D341Med (cell line): ENCODE measurements at regions not wholly inside any gene's neighbourhood (a gene's known extent, or its start where the extent isn't known, plus 50 kb on each side); places are given as distances from the start of the nearest gene placed in this dataset.
"Not testable (repeated sequence)": the region's sequence is repeated elsewhere in the genome, so short reads cannot be mapped to it uniquely, and the experiment has no call there.

Experiments
- DNase-seq: peaks from one replicate; pipeline ENCODE4 v3.0.0; 2012; ENCODE audit warnings: low spot score

DNA sequence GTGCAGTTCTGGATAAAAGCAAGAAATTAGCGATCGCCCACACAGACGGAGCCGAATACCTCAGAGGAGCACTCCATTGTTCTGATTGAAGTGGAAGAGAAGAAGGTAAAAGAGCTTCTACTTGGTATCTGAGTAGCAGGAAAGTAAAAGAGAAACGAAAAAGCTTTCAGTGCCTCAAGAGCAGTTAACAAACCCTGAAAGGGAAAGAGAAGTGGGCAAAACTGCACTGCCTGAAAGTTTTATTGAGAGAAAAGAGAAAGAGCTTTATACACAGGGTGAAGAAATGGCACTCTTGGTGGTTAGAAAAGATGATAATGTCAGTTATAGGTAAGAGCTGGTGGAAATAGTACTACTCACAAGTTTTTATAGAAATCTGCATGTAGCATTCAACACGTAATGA, 192.8 kb downstream of the CDCA7 start:
- DNase-seq, result no peak

DNA sequence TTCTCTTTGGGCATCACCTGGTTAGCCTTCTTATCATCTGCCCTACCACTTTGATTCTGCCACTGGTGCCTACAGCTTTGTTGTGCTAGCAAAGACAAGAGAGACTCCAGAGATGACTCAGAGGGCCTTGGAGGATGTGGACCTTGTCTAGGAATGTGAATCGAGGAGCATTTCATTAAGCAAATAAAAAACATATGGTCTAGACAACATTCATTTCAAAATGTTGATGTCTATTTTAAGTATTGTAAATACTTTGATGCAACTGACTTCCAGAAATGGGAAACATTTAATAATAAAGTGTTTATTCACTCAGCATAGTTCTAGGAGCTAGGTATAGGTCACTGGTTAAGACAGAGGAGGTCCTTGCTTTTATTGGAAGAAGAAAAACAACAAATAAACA, 195.5 kb downstream of the CDCA7 start:
- DNase-seq, result no peak

DNA sequence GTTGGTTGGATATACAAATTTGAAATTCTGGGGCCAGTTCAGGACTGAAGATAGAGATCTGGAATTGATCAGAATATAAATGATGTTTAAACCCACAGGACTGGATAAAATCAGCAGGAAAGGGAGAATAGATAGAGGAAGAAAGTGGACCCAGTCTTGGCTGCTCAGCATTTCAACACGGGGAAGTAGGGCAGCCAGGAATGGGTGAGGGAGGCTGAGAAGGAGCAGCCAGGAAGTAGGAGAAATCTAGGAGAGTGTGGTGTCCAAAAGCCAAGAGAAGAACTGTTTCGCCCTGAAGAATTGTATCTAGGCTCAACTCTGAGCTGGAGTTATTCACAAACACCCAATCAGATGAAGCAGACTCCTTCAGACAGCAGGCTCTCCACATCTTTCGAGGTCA, 197.9 kb downstream of the CDCA7 start:
- DNase-seq, result no peak

- DNase-seq, result no peak
Observed at GRCh38 chr2:173553593-173553992, 198.9 kb downstream of the CDCA7 start.

DNA sequence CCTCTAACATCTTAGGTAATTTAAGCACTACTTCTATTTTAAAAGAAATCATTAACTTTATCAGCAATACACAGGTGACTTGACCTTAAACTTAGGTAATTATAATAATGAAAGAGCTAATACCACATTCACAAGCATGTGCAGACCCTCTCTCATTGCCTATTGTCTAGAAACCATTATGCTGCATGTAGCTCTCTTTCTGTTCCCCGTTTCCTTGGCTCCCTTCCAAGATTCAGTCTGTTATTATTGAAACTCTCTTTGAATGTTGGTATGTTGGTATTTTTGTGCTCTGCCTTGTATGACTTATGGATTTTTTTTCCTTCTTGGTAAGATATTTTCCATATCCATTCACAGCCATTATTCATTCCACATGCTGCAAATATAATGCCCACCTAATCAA, 201.2 kb downstream of the CDCA7 start:
- DNase-seq, result no peak

DNA sequence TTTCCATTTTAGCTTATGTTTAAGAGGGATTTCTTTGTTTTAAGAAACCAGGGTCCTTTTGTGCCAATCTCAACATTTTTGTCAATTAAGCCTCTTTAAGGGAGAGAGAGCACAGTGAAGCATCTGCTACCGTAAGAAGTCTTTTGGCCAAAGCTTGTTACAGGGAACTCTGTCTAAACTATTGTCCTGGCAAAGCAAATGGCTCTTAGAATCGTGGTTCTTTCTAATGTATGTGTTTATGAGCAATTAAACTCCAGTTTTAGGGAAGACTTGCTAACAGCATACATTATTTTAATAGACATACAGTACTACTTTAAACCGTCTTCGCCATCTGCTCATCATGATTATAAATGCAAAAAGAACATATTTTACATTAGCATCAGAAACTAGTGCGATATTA, 202.1 kb downstream of the CDCA7 start:
- no peak for DNase-seq

DNA sequence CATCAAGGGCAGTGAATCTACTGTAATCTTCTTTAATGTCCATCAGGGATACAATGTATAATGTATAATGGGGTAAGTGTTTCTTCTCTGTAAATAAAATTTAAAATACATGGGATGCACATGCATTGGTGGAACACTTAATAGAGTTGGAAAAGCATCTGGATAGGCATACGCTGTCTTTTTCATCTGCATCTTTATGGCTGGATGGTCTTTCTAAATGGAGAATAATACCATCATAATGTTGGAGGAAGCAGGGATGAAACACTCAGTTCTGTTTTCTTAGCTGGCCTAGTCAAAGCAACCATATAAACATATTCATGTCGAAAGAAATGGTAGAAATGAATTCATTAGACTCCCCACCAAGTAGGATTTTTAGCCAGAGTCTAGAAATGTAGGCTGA, 202.8 kb downstream of the CDCA7 start:
- DNase-seq, result no peak

DNA sequence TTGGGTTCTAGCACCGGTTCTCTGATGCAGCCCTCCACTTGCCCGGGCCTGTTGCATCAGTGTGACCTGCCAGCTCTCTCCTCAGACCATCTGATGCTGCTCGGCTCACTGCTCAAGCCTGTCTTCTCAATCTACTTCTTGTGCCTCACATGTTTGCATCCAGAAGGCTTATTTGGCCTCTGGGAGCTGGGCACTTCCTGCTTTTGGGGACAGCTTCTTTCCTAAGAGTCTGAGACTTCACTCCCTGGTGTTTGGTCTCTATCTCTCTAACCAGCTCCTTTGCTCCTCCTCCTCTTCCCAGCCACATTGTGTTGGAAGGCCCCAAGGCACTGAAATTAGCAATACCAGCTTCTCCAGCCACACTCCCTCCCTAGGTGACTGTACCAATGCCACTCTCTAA, 212.8 kb downstream of the CDCA7 start:
- no peak for DNase-seq

GRCh38 chr2:173568054-173568453, 213.4 kb downstream of the CDCA7 start:
- DNase-seq, result no peak

DNA sequence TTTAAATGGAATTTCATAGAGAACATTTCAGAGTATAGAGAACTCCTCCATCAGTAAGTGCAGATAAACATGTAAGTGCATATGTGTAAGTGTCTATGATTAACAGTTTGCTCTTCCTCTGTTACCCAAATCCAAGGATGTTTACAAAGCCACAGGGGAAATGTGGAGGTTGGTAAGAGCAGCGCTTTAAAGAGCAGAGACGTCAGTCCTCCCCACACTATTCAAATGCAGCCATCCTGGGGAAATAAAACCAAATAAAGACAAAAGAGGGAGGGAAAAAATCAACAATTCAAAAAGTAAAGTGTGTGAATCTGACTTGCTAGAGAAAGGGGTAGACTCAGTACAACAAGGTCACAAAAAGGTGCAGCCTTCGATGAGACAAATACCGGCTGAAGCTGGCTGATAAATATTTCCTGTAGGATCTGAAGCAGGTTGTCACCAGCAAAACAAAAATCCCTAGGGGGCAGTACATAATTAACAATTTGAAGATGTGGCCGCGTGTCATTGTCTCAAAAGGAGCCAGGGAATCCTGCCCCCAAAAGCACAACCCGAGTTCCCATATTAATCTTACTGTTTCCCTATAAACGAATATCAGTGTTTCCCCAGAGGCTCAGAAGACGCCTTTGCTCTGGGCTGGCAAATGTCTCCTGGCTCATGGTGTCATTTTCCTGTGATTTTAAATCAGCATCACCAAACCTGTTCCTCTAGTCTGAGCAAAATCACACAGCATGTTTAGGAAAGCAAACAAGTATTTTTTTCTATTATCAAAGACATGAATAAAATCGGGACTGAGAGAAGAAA, 216.5 kb downstream of the CDCA7 start:
- DNase-seq, result peak; percentile 65

- DNase-seq, result no peak
Observed at GRCh38 chr2:173571887-173572680, 217.4 kb downstream of the CDCA7 start.

DNA sequence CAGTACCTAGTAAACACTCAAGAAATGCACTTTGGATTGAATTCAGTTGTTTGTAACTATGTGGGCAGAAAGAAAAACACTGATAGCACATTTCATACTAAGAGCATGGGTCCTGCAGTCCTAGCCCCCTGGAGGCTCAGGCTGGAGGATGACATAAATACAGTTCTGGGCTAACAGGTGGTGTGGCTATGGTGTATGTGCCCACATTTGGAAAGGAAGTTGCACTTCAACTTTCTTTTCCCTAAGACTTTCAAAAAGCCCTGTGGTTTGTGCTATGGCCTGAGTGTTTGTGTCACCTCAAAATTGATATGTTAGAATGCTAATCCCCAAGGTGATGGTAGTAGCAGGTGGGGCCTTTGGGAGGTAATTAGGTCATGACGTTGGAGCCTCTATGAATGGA, 218.2 kb downstream of the CDCA7 start:
- no peak for DNase-seq

DNA sequence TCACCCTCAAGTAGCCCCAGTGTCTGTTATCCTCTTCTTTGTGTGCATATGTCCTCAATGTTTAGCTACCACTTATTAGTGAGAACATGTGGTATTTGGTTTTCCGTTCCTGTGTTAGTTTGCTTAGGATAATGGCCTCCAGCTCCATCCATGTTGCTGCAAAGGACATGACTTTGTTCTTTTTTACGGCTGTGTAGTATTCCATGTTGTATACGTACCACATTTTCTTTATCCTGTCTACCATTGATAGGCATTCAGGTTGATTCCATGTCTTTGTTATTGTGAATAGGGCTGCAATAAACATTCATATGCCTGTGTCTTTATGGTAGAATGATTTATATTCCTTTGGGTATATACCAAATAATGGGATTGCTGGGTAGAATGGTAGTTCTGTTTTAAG, 219.1 kb downstream of the CDCA7 start:
- DNase-seq, result not testable (repeated sequence)

DNA sequence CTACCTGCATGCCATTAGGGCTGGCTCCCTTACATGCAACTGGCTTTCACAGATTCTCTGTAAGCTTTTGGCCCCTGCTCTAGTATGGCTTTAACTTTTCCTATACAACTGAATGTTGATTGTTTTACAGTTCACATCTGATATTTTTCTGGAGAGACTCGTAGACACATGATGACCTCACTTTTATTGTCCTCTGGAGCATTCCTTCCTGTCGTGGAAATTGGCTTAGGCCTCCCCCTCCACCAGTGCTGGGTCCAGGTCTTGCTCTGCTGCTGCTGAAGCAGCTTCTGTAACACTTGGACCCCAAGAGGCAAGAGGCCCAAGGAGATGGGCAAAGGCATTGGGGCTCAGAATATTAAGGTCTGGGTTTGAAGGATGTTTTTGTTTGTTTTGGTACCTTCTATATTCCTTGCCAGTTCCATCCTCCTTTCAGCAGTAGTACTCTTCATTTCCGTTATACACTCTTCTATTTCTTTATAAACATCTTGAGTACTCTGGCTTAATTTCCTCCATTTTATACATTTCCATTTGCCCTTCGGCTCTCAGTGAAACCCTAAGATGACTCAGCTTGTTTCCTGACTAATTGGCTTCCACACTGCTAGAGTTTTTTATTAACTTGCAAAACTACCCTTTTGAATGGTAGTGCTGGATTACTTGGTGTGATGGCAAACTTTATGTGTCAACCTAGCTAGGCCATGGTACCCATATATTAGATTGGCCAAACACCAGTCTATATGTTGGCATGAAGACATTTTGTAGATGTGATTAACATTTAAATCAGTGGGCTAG, 219.8 kb downstream of the CDCA7 start:
- DNase-seq, result no peak

GRCh38 chr2:173578404-173579107, 223.9 kb downstream of the CDCA7 start:
- DNase-seq, result no peak

- DNase-seq, result no peak
Observed at GRCh38 chr2:173580351-173580750, 225.7 kb downstream of the CDCA7 start.

GRCh38 chr2:173580956-173581355, 226.3 kb downstream of the CDCA7 start:
- DNase-seq, result no peak

DNA sequence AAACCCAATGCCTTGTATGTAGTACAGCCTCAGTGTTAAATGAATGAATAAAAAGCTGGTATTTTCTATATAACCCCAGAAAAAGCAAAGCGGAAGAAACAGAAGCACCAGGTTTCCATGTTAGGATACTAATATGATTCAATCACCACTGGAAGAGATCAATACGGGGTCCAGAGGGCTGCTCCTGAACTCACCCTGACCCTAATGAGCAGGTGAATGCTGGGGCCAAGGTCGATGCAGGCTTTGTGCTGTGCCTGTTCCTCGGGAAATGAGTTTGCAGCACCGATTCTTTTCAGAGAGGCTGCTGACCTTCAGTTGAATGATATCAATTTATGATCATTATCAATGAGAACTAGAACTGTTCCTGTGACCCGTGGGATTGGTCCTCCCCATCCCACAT, 228.5 kb downstream of the CDCA7 start:
- DNase-seq, result no peak

- DNase-seq, result no peak
Observed at GRCh38 chr2:173584000-173584399, 229.3 kb downstream of the CDCA7 start.

DNA sequence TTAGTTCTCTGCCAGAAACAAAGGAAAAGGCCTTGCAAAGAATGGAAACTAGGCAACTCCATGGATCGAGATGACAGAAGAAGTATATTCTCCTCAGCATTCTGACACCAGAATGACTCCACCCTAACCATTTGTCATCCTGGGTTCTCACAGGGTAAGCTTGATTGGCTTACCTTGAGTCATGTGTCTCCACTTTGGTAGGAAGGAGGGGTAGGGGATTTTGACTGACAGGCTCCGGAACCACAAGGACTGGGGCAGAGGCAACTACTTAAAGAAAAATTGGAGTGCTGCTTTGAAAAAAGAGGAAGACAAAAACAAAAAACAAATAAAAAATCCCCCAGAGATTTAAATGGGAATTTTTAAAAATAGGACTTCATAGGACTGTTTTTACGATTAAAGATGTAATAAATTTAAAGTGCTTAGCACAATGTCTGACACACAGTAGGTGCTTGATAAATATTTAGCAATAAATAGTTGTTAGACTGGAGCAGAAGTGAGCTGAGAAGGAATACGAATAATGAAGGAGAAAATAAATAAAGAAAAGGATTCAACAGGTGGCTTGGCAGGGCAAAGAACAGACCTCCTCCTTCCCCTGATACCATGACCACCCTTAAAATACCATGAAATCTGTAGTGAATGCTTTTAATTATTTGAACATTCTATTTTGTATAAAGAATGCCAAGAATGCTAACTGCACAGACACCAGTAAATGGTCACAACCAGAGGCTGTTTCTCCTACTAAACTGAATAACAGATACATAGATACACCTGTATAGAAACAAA, 230.2 kb downstream of the CDCA7 start:
- DNase-seq, result no peak

GRCh38 chr2:173588931-173589369, 234.3 kb downstream of the CDCA7 start:
- no peak for DNase-seq
